ENCODE measurements at regions not wholly inside any gene's neighbourhood (a gene's known extent, or its start where the extent isn't known, plus 50 kb on each side); places are given as distances from the start of the nearest gene placed in this dataset.

- TF ChIP-seq, protein P1, sequence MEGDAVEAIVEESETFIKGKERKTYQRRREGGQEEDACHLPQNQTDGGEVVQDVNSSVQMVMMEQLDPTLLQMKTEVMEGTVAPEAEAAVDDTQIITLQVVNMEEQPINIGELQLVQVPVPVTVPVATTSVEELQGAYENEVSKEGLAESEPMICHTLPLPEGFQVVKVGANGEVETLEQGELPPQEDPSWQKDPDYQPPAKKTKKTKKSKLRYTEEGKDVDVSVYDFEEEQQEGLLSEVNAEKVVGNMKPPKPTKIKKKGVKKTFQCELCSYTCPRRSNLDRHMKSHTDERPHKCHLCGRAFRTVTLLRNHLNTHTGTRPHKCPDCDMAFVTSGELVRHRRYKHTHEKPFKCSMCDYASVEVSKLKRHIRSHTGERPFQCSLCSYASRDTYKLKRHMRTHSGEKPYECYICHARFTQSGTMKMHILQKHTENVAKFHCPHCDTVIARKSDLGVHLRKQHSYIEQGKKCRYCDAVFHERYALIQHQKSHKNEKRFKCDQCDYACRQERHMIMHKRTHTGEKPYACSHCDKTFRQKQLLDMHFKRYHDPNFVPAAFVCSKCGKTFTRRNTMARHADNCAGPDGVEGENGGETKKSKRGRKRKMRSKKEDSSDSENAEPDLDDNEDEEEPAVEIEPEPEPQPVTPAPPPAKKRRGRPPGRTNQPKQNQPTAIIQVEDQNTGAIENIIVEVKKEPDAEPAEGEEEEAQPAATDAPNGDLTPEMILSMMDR (IDR thresholded peaks at IDR 0.05; ENCODE audit: insufficient read depth, low read depth, low read length): peak; percentile 63
- no peak for DNase-seq (ENCODE audit: low read depth)
Observed at GRCh38 chr6:6788394-6789032, 200.0 kb downstream of the LY86 start.

DNA sequence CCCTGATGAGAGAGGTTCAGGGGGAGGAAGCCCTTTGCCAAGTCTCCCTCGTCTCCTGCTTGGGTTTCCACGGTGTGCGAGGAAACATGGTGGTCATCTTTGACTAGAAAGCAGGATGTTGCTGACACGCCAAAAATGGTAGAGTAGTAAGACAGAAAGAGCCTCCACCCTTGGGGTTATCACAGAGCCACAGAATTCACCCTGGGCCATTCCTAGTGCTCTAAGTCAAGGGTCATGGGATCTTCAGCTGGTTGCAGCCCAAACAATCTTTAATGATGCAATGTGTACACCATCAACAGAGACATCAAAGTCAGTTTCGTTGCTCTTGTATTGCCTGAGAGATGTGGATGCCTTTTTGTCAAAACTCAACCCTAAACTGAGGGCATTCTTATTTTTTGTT lies 201.9 kb downstream of the LY86 start:
- no peak for DNase-seq (ENCODE audit: low read depth)
- no peak overlapping the region for H3K4me3 ChIP-seq (ENCODE audit: low read depth, low read length)
- TF ChIP-seq, protein P1 (IDR thresholded peaks at IDR 0.05; ENCODE audit: insufficient read depth, low read depth, low read length): no peak

More at GRCh38 chr6:6788394-6789032, 200.0 kb downstream of the LY86 start:
- H3K4me3 ChIP-seq (ENCODE audit: low read depth, low read length): no peak overlapping the region

- DNase-seq (ENCODE audit: low read depth): no peak
- TF ChIP-seq, protein P1 (IDR thresholded peaks at IDR 0.05; ENCODE audit: insufficient read depth, low read depth, low read length): no peak
- no peak overlapping the region for H3K4me3 ChIP-seq (ENCODE audit: low read depth, low read length)
Observed at GRCh38 chr6:6790891-6791290, 202.4 kb downstream of the LY86 start.

DNA sequence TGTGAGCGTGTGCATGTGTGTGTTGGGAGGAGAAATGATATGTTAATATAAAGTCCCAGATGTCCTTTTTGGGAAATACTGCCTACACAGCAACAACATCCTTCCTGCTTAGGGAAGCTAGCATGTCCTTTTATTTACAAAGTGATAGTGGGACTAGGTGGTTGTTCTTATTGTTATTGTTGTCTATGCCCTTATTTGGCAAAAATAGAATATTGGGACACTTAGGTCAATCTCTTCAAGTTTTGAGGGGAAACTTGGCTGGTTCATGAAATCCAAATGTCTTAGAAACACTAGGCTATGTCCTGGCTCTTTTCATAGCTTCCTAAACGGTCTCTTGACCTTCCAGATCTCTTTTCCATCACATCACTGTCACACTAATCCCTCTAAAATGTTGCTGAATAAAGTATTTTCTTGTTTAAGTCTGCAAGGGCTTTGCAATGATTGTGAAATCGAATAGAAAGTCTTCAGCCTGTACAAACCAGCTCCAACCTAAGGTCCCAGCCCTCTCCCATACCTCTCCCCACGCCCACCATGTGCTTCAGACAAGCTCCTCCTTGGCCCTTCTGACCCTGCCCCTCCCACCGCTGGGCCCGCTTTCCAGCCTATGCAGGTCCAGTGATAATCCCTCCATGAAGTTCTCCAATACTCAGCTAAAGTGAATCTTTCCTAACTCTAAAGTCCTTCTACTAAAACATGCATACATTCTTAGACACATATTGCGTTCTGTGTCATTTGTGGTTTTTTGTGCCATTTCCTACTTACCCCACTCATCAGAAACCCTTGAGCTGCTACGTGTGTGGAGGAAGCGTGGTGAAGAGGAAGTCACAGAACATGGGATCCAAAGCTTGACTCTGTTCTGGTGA lies 205.1 kb downstream of the LY86 start:
- TF ChIP-seq, protein P1 (IDR thresholded peaks at IDR 0.05; ENCODE audit: insufficient read depth, low read depth, low read length): no peak
- H3K4me3 ChIP-seq (ENCODE audit: low read depth, low read length): no peak overlapping the region

GRCh38 chr6:6795393-6795792 lies 206.9 kb downstream of the LY86 start:
- no peak for DNase-seq (ENCODE audit: low read depth)
- H3K4me3 ChIP-seq (ENCODE audit: low read depth, low read length): no peak overlapping the region
- TF ChIP-seq, protein P1 (IDR thresholded peaks at IDR 0.05; ENCODE audit: insufficient read depth, low read depth, low read length): no peak

More for the DNA sequence above, 205.1 kb downstream of the LY86 start:
- DNase-seq (ENCODE audit: low read depth): no peak

DNA sequence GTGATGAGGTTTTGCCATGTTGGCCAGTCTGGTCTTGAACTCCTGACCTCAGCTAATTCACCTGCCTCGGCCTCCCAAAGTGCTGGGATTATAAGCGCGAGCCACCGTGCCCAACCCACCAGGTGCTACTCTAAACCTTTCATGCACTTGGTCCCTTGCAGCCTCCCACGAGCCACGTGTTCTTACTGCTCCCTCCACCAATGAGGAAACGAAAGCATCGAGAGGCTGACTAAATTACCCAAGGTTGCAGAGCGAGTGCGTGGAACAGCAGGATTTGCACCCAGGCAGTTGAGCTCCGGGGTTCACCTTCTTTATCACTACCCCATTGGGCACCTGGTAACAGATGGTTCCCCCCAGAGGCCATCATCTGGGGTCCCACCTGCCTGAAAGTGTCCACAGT lies 208.3 kb downstream of the LY86 start:
- DNase-seq (ENCODE audit: low read depth): no peak
- TF ChIP-seq, protein P1 (IDR thresholded peaks at IDR 0.05; ENCODE audit: insufficient read depth, low read depth, low read length): no peak
- H3K4me3 ChIP-seq (ENCODE audit: low read depth, low read length): no peak overlapping the region

Data from fibroblast of villous mesenchyme (primary cell).